Activated CD4-positive, alpha-beta T cell treated with anti-CD3 and anti-CD28 coated beads, Interleukin-2, amount 50 U/mL, for 24 hours (primary cell): ENCODE measurements at regions not wholly inside any gene's neighbourhood (a gene's known extent, or its start where the extent isn't known, plus 50 kb on each side); places are given as distances from the start of the nearest gene placed in this dataset.
"Not testable (repeated sequence)": the region's sequence is repeated elsewhere in the genome, so short reads cannot be mapped to it uniquely, and the experiment has no call there.

Experiments used
- DNase-seq, 2 donors: peaks; one replicate each; pipeline ENCODE4 v3.0.0-alpha.2; 2020; ENCODE audit warnings: low read depth in 1 of 2, low spot score in 1 of 2

GRCh38 chr3:26061947-26062346 is 272.1 kb downstream of the OXSM start:
- DNase-seq: no peak

GRCh38 chr3:26064297-26064696 is 274.4 kb downstream of the OXSM start:
- DNase-seq: no peak

GRCh38 chr3:26068890-26069289 is 279.0 kb downstream of the OXSM start:
- DNase-seq: no peak

- DNase-seq: no peak
Measured at GRCh38 chr3:26070854-26071253, 281.0 kb downstream of the OXSM start.

- no peak for DNase-seq
Measured at GRCh38 chr3:26074080-26074479, 284.2 kb downstream of the OXSM start.

- no peak for DNase-seq
Measured at GRCh38 chr3:26078539-26078938, 288.6 kb downstream of the OXSM start.

- no peak for DNase-seq
Measured at GRCh38 chr3:26081166-26081565, 291.3 kb downstream of the OXSM start.

- DNase-seq: no peak
Measured at GRCh38 chr3:26081806-26082205, 291.9 kb downstream of the OXSM start.

GRCh38 chr3:26082911-26083310 is 293.0 kb downstream of the OXSM start:
- no peak for DNase-seq

- no peak for DNase-seq
Measured at GRCh38 chr3:26084629-26085028, 294.7 kb downstream of the OXSM start.

GRCh38 chr3:26087751-26088150 is 297.9 kb downstream of the OXSM start:
- no peak for DNase-seq

GRCh38 chr3:26089249-26089648 is 299.4 kb downstream of the OXSM start:
- no peak for DNase-seq

- no peak for DNase-seq
Measured at GRCh38 chr3:26090589-26090988, 300.7 kb downstream of the OXSM start.

- no peak for DNase-seq
Measured at GRCh38 chr3:26091096-26091495, 301.2 kb downstream of the OXSM start.

- DNase-seq: no peak
Measured at GRCh38 chr3:26091626-26092025, 301.7 kb downstream of the OXSM start.

- DNase-seq: not testable (repeated sequence)
Measured at GRCh38 chr3:26097111-26097510, 307.2 kb downstream of the OXSM start.

GRCh38 chr3:26099692-26100091 is 309.8 kb downstream of the OXSM start:
- DNase-seq: no peak

GRCh38 chr3:26100176-26100575 is 310.3 kb downstream of the OXSM start:
- no peak for DNase-seq

- no peak for DNase-seq
Measured at GRCh38 chr3:26102376-26102775, 312.5 kb downstream of the OXSM start.

- DNase-seq: no peak
Measured at GRCh38 chr3:26104851-26105251, 315.0 kb downstream of the OXSM start.

- no peak for DNase-seq
Measured at GRCh38 chr3:26105261-26105660, 315.4 kb downstream of the OXSM start.

GRCh38 chr3:26106228-26106627 is 316.3 kb downstream of the OXSM start:
- DNase-seq: no peak

- no peak for DNase-seq
Measured at GRCh38 chr3:26108846-26109489, 319.1 kb downstream of the OXSM start.

- DNase-seq: no peak
Measured at GRCh38 chr3:26114851-26115250, 325.0 kb downstream of the OXSM start.
